Posterior vena cava (tissue), 2 donors: ENCODE measurements at regions not wholly inside any gene's neighbourhood (a gene's known extent, or its start where the extent isn't known, plus 50 kb on each side); places are given as distances from the start of the nearest gene placed in this dataset.
"Not testable (repeated sequence)": the region's sequence is repeated elsewhere in the genome, so short reads cannot be mapped to it uniquely, and the experiment has no call there.

Experiments
- DNase-seq: peaks from one replicate; pipeline ENCODE4 v3.0.0-alpha.2; 2020; ENCODE audit warnings: low spot score
- intact Hi-C, 2 donors: fragments of 100-400 bp; cut with DNase I; formaldehyde crosslinking; loops; one replicate each; pipeline versions ENCODE4 v1.14.1 to v1.14.2; 2022 to 2023
- donor health status: DM: yes; HTN: yes; CAD: no.
- donor health status: DM: yes; HTN: yes; CAD: no.

DNA sequence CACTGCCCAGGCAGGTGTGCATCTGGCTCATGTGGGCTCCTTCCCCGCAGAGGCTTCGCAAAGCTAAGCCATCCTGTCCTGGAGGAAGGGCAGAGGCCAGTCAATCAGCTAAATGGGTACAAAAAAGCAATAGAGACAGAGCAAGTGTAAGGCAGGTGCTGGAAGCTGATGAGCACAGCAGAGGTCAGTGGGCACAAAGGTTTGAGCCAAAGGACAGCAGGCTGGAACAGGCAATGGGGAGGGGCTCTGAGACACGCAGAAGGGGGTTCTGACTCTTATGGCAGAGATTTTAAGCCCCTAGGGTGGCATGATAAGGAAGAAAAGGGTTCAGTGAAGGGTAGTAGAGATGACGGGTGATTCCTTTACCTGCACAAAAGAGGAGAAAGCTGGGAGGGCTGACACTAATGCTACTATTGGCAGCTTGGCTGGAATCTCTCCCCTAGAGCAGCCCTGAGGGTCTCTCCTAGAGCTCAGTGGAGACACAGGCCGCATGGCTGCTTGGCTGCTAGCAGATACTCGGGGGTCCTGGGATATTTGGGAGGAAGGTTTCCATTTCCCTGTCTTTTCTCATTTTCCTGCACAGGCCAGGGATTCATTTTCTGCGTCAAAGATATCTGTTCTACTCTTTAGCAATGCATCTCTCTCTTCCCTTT is 132.4 kb downstream of the MYCN start:
- DNase-seq, result no peak
- intact Hi-C loops, result no loop called here

DNA sequence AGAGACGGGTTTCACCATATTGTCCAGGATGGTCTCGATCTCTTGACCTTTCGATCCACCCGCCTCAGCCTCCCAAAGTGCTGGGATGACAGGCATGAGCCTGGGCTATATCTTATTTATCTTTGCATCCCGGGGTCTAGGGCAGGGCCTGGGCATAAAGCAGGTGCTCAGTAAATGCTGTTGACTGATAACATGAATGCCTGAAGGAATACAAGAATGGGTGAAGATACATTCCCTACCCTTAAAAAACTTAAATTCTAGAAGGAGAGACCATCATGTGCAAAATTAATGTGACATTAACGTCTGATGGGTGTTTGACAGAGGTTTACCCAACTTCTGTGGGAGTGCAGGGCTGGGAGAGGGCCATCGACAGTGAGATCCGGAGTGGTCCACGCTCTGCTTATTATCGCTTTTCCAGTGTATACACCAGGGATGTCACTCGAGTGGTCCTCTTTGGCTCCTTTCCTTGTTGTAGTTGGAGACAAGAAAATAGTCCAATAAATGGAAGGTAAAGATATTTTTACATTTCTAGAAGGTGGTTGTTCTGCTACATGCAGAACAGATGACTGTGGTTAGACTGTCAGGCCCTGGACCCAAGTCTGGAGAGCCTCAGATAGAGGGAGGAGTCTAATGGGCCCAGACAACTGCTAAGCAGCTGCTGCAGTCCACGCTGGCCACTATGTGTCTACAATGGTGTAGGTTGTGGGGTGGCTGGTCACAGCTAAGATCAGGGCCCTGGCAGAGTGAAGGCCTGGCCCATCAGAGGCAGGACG is 131.7 kb downstream of the MYCN start:
- DNase-seq, result no peak
- intact Hi-C loops, result no loop called here

DNA sequence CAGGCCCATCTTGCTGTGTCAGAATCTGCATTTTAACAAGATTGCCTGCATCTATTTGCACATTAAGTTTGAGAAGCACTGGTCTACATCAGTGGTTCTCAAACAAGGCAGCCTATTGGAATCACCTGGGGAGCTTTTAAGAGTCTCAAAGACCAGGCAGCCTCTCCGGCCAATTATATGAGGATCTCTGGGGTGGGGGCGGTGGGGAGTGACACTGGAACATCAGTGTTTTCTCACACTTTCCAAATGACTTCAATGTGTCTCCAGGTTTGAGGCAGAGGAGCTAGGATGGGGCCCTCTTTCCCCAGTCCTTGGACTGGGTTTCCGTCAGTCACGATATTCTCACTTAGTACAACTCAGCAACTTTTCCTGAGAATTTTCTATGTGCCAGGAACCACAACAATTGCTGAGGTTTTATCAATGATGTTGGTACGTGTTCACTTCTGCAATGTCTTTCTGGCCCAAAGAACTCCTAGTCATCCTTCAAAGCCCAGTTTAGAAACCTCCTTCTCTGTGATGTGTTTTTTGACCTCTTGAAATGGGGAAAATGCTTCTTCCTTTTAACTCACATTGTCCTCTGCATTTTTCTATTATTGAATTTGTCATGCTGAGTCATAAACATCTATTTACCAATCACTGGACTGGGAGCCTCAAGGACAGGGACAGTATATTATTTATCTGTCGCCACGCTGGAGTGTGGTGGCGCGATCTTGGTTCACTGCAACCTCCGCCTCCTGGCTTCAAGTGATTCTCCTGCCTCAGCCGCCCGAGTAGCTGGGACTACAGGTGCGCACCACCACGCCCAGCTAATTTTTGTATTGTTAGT is 130.9 kb downstream of the MYCN start:
- DNase-seq, result no peak
- intact Hi-C loops, result no loop called here

DNA sequence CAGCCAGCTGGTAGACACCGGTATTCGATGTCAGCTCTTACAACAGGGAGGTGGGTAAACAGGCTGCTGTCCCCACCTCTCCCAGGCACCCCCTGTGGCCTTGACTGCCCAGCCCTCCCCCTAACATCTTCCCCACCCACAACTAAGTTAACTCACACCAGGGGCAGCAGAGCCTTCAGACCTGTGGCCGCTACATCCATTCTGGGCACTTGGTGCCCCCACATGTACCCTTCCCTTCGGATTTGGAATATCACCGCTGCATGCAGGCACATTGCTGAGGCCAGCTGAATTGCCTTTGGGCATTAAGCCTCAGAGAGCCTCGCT is 130.3 kb downstream of the MYCN start:
- DNase-seq, result no peak
- intact Hi-C loops, result no loop called here

DNA sequence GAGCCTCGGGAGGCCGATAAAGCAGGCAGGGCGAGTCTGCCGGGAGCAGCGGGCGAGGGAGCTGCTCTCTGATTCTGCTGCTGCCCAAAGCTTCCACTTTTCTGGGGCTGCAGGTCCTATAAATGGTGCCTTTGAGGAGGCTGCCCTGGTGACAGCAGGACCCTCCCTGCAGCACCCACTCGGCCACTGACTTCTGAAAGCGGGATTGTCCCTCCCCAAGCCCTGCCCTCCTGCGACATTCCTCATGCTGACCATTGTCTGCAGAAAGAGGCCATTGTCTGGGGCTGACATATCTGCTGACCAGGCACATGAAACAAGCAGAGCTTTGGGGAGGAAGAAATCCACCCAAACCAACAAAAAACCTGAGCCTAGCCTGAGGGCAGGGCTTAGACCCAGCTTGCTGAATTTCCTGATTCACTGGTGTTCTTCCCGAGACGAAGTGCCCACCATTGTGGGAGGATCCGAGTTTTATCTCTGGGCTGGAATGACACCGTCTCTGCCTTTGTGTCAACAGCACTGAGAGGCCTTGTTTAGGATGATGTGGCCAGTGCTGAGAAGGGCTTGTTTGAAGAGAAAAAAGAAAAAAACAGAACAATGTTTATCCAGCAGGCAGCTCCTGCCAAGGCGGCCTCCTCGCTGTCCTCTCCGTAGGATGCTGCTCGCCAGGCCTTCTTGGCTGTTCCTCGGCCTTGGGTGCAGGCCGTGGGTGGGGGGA is 129.7 kb downstream of the MYCN start:
- intact Hi-C loops, result no loop called here
- DNase-seq, result no peak

DNA sequence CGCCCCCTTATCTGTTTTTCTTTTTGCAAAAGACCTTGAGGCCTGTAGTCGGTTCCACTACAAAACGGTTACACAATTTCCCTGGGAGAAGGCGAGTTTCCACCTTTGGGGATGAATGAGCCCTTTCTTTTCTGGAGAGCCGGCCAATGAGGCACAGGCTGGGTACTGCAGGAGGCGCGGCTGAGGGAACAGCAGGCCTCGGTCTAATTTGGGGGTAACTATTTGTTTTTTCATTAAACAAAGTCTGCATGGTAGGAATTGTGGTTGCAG is 129.2 kb downstream of the MYCN start:
- DNase-seq, result no peak
- intact Hi-C loops, result no loop called here

DNA sequence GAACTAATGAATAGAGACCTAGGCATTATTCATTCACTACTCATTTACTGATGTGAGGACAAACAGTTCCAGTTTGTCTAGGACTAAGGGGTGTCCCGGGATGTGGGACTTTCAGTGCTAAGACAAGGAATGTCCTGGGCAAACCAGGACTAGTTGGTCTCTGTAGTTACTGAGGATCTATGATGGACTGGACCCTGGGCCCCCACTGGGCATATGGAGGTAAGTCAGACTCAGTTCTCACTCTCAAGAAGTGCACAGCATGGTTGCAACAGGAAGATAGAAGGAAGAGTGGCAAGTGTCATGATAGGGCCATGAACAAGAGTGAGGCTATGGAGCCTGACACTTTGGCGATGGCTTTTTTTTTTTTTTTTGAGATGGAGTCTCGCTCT is 128.2 kb downstream of the MYCN start:
- intact Hi-C loops, result no loop called here
- no peak for DNase-seq

DNA sequence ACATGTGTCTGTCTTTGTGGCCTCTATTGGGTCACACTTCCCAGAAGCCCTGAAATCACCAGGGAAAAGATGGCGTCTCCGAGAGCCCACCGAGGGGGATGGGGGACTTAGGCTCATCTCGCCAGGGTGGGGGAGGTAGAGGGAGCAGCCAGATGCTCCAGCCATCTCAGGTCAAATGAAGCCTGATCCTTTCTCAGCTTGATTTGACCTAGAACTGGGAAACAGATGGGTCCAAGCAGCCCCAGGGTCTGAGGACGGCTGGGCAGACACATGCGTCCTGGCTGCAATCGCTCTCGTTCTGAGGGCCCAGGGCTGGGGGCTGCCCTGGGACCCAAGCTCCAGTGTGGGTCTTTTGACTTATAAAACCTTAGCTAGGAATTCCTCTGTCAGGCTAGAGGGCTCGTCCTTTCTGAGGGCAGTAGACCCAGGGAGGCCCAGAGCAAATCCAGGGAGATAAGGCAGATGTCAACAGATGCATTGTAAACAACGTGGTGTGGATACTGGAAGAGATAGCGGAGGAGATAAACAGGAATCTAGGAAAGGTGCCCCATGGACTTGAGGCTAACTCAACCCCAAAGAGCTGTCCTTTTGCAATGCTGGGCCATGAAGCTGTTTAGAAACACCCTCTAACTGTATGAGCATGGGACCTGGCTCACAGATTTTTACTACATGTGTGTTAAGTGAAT is 127.7 kb downstream of the MYCN start:
- DNase-seq, result no peak
- intact Hi-C loops, result no loop called here

DNA sequence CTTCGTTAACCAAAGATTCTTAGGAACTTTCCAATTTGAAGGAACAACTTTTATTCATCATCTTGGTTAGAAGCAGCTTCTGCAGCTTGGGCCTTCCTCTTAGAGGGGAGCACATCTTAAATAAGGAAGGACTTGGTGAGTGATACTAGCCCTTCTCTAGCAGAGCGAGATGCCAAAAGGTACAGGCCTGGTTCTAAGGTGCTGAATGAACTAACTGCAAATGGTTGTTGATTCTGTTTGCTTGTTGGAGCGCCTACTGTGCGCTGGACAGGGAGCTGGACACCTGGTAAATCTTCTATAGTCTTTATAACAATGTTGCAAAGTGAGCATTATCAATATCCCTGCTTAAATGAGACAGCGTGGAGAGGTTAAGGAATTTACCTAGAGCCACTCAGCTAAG is 127.1 kb downstream of the MYCN start:
- DNase-seq, result no peak
- intact Hi-C loops, result no loop called here

DNA sequence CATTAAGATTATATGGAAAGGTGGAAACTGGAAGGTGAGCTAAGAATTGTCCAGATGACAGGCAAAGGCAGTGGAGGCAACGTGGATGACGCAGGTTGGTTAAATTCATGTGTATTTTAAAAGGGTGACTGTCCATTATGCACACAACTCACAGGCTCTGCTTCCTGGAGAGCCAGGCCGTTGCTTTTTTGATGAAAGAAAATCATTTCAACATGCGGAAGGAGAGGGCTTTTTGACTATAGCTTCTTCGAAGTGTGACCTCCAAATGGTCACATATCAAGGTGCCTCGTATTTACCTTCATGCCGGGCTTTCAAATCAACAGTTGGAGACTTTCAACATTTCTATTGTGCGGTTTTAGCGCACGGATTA is 126.7 kb downstream of the MYCN start:
- intact Hi-C loops, result no loop called here
- DNase-seq, result no peak

DNA sequence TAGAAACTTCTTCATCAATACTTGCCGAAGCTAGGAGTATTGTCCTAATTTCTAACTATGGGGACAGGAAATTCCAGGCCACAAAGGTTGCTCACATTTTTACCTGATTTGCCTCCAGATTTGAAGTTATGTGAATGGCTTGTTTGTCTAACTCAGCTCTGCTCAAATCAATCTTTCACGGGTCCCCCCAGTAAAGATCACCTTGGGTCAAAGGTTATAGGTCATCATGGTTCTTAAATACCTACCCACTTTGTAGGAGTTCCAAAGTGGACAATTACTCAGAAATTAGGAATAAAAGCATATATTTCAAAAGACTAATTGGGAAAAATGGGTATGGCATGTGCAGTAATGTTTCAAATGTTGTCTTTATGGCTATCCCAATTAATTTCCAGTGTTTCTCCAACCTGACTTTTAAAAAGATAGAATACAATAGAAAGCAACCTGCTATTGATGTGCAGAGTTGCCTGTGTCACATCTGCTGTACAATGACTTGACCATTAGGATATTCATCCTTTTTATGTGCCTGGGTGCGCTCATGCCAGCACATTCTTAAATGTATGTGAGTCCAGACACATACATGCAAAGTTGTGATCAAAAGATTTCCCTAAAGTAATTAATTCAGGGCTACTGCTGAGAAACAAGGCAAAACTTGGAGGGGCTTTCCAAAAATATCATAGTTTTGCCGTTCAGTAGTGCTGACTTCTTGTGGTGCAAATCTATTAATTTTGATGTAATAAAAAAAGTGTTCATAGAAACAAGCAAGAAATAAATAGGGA is 126.1 kb downstream of the MYCN start:
- DNase-seq, result no peak
- intact Hi-C loops, result no loop called here

DNA sequence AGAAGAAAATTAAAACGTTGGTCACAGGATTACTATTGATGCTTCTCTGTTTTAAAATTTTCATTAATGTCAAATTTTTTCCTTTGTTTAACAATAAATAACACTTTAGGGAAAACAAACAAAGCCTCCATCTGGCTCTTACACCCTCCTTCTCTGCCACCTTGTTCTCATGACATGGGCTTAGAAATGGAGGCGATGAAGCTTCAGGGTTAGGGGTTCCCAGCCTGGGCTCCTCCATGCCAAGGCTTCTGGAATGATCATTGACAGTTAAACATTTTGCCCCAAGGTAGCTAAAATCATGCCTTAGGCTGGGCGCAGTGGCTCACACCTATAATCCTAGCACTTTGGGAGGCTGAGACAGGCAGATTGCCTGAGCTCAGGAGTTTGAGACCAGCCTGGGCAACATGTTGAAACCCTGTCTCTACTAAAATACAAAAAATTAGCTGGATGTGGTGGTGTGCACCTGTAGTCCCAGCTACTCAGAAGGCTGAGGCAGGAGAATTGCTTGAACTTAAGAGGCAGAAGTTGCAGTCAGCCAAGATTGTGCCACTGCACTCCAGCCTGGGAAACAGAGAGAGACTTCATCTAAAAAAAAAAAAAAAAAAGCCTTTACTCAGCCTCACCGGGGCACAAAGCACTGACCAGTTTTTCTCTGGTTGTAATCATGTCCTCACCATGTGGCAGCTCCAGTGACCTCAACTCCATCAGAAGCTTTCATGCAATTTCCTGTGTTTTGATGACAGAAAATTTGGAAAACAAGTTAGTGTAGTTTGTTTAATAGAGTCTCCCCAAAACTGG is 125.1 kb downstream of the MYCN start:
- intact Hi-C loops, DNase-seq: not testable (repeated sequence)

DNA sequence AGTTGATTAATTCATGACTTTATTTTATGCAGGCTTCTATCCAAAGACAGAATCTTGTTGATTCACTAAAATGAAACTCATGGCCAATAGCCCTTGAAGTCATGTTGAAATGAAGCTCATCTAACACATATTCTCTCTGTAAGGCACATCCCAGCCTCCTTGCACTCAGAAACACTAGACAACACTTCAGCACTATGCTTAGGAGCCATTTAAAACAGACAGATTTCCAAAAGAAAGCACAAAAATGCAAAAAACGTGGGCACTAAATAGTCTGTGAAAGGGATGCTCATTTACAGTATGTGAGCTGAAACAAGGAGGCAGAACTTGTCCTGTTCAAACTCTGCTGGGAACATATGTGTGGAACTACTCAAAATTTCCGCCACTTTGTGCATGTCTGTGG is 124.4 kb downstream of the MYCN start:
- intact Hi-C loops, result no loop called here
- no peak for DNase-seq

DNA sequence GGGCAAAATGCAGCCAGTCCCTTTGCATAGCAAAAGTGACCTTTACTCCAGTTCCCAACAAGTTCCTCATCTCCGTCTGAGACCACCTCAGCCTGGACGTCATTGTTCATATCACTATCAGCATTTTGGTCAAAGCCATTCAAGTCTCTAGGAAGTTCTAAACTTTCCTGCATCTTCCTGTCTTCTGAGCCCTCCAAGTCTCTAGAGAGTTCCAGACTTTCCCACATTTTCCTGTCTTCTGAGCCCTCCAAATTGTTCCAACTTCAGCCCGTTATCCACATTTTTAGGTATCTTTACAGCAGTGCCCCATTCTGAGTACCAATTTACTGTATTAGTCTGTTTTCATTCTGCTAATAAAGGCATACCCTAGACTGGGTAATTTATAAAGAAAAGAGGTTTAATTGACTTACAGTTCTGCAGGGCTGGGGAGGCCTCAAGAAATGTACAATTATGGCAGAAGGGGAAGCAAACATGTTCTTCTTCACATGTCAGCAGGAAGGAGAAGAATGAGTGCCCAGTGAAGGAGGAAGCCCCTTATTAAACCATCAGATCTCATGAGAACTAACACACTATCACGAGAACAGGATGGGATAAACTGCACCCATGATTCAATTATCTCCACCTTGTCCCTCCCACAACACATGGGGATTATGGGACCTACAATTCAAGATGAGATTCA is 123.7 kb downstream of the MYCN start:
- intact Hi-C loops, result no loop called here

DNA sequence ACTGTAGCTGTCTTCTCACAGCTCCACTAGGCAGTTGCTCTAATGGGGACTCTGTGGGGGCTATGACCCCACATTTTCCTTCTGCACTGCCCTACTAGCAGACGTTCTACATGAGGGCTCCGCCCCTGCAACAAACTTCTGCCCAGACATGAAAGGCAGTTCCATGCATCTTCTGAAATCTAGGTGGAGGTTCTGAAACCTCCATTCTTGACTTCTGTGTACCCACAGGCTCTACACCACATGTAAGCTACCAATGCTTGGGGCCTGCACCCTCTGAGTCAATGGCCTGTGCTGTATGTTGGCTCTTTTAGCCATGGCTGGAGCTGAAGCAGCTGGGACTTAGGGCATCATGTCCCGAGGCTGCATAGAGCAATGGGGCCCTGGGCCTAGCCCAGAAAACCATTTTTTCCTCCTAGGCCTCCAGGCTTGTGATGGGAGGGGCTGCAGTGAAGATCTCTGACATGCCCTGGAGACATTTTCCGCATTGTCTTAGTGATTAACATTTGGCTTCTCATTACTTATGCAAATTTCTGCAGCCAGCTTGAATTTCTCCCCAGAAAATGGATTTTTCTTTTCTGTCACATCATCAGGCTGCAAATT is 123.0 kb downstream of the MYCN start:
- DNase-seq, result no peak
- intact Hi-C loops, result no loop called here

More for the DNA sequence above, 123.7 kb downstream of the MYCN start:
- no peak for DNase-seq

DNA sequence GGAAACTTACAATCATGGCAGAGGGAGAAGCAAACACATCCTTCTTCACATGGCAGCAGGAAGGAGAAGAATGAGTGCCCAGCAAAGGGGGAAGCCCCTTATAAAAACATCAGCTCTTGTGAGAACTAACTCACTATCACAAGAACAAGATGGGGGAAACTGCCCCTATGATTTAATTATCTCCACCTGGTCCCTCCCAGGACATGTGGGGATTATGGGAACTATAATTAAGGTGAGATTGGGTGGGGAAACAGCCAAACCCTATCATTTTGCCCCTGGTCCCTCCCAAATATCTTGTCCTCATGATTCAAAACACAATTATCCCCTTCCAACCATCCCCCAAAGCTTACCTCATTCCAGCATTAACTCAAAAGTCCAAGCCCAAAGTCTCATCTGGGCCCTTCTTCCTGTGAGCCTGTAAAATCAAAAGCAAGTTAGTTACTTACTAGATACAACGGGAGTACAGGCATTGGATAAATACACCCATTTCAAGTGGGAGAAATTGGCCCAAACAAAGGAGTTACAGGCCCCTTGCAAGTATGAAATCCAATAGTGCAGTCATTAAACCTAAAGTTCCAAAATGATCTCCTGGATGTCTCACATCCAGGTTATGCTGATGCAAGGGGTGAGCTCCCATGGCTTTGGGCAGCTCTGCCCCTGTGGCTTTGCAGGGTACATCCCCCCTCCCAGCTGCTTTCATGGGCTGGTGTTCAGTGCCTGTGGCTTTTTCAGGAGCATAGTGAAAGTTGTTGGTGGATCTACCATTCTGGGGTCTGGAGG is 122.3 kb downstream of the MYCN start:
- no peak for DNase-seq
- intact Hi-C loops, result no loop called here
